GM23248 (cell line): ENCODE measurements at regions not wholly inside any gene's neighbourhood (a gene's known extent, or its start where the extent isn't known, plus 50 kb on each side); places are given as distances from the start of the nearest gene placed in this dataset.

ENCODE experiments used
- DNase-seq: peaks from one replicate; pipeline ENCODE4 v3.0.0-alpha.2; 2015
- H2AFZ ChIP-seq: fragments of 200-600 bp; sonication (generic); 2 replicates; pipeline ENCODE4 v1.6.1; 2016; ENCODE audit warnings: antibody characterized with exemption
- H3F3A ChIP-seq: fragments of 200-600 bp; sonication (generic); 2 replicates; pipeline ENCODE4 v1.6.1; 2016; ENCODE audit warnings: mild to moderate bottlenecking, antibody characterized with exemption, mixed run types; ENCODE audit not compliant: insufficient read depth
- H3K27ac ChIP-seq: fragments of 200-600 bp; sonication (generic); 2 replicates; pipeline ENCODE4 v1.5.1; 2016; ENCODE audit warnings: mild to moderate bottlenecking
- H3K27me3 ChIP-seq: fragments of 200-600 bp; sonication (generic); replicated peaks from 2 replicates; pipeline ENCODE4 v1.6.1; 2016; ENCODE audit warnings: mild to moderate bottlenecking; ENCODE audit not compliant: insufficient read depth
- H3K36me3 ChIP-seq: fragments of 200-600 bp; sonication (generic); 2 replicates; pipeline ENCODE4 v1.6.1; 2016; ENCODE audit warnings: low read depth, mild to moderate bottlenecking
- H3K4me1 ChIP-seq: fragments of 200-600 bp; sonication (generic); 2 replicates; pipeline ENCODE4 v1.6.1; 2016; ENCODE audit warnings: mild to moderate bottlenecking; ENCODE audit not compliant: insufficient read depth
- H3K4me2 ChIP-seq: fragments of 200-600 bp; sonication (generic); one replicate; pipeline ENCODE4 v1.6.1; 2016; ENCODE audit warnings: mild to moderate bottlenecking; ENCODE audit not compliant: unreplicated experiment
- H3K4me3 ChIP-seq: fragments of 200-600 bp; sonication (generic); 2 replicates; pipeline ENCODE4 v1.5.1; 2016; ENCODE audit warnings: mild to moderate bottlenecking
- H3K79me2 ChIP-seq: fragments of 200-600 bp; sonication (generic); 2 replicates; pipeline ENCODE4 v1.6.1; 2016; ENCODE audit warnings: mild to moderate bottlenecking; ENCODE audit not compliant: insufficient read depth
- H3K9ac ChIP-seq: fragments of 200-600 bp; sonication (generic); 2 replicates; pipeline ENCODE4 v1.6.1; 2016; ENCODE audit warnings: mild to moderate bottlenecking
- H3K9me2 ChIP-seq: fragments of 200-600 bp; sonication (generic); 2 replicates; pipeline ENCODE4 v1.6.1; 2016; ENCODE audit warnings: mixed run types, mild to moderate bottlenecking, moderate library complexity; ENCODE audit not compliant: insufficient read depth
- H3K9me3 ChIP-seq: fragments of 200-600 bp; sonication (generic); one replicate; pipeline ENCODE4 v1.6.1; 2017; ENCODE audit warnings: low read depth
- H4K20me1 ChIP-seq: fragments of 200-600 bp; sonication (generic); 2 replicates; pipeline ENCODE4 v1.6.0; 2016; ENCODE audit not compliant: insufficient read depth
- EZH2 ChIP-seq: fragments of 200-600 bp; sonication (generic); IDR thresholded peaks from 2 replicates; pipeline ENCODE4 v1.6.1; 2018; ENCODE audit warnings: antibody characterized with exemption, mild to moderate bottlenecking; ENCODE audit not compliant: insufficient read depth, poor library complexity, severe bottlenecking
- EZH2phosphoT487 ChIP-seq: fragments of 200-600 bp; sonication (generic); IDR thresholded peaks from 2 replicates; pipeline ENCODE4 v1.6.1; 2018; ENCODE audit warnings: antibody characterized with exemption, moderate library complexity, mild to moderate bottlenecking, low read depth; ENCODE audit not compliant: insufficient read depth
- WGBS, 2 experiments: methylation state at CpG; one replicate each; pipeline ENCODE4 v1.1.6; 2015 to 2017; ENCODE audit warnings: low lambda C conversion rate in 2 of 2, low coverage in 1 of 2; ENCODE audit errors: missing lambda C conversion rate in 2 of 2; 5-methylcytosine and 5-hydroxymethylcytosine counted together
- in situ Hi-C: fragments of 300-500 bp; cut with MboI; formaldehyde crosslinking; loops from 2 replicates; pipeline ENCODE4 v1.15.0; 2020

GRCh38 chr6:130749402-130749801, 77.8 kb upstream of the SMLR1 start:
- Histone ChIP-seq H3K27ac (no peak overlapping the region), H4K20me1 (no peaks in the 10 kb centered on the region), H2AFZ (no peak overlapping the region), H3F3A (no peaks in the 10 kb centered on the region), H3K79me2 (no peaks in the 10 kb centered on the region), H3K27me3 (no peaks in the 10 kb centered on the region), H3K4me3 (no peak overlapping the region), H3K4me2 (no peak overlapping the region), H3K4me1 (peaks cover 7% of the 10 kb centered on the region; the same call in 1 of the 2 replicates), H3K9me2 (no peaks in the 10 kb centered on the region), H3K9me3 (no peaks in the 10 kb centered on the region), H3K9ac (no peak overlapping the region), H3K36me3 (no peaks in the 10 kb centered on the region)
- in situ Hi-C loops = no loop called here
- no peak for DNase-seq
- TF ChIP-seq EZH2 (no peak), EZH2phosphoT487 (no peak)
- 88 to 92% methylated on average over 3 of the region's 3 CpGs for WGBS, 2 experiments

GRCh38 chr6:130752267-130752666, 74.9 kb upstream of the SMLR1 start:
- TF ChIP-seq EZH2phosphoT487 (no peak), EZH2 (no peak)
- no peak overlapping the region for H3K4me2 ChIP-seq
- no peaks in the 10 kb centered on the region for H3K9me3 ChIP-seq
- no peaks in the 10 kb centered on the region for H3K27me3 ChIP-seq
- H3F3A ChIP-seq = no peaks in the 10 kb centered on the region
- H4K20me1 ChIP-seq = no peaks in the 10 kb centered on the region
- H3K4me1 ChIP-seq = peaks cover 7% of the 10 kb centered on the region; the same call in 1 of the 2 replicates
- WGBS, 2 experiments = 84 to 92% methylated on average over 3 of the region's 3 CpGs
- no peaks in the 10 kb centered on the region for H3K36me3 ChIP-seq
- no peak overlapping the region for H2AFZ ChIP-seq
- peak; percentile 35 for DNase-seq
- no peak overlapping the region for H3K4me3 ChIP-seq
- no peak overlapping the region for H3K27ac ChIP-seq
- in situ Hi-C loops = no loop called here
- no peak overlapping the region for H3K9ac ChIP-seq
- H3K79me2 ChIP-seq = no peaks in the 10 kb centered on the region
- no peaks in the 10 kb centered on the region for H3K9me2 ChIP-seq

GRCh38 chr6:130754786-130755367, 72.3 kb upstream of the SMLR1 start:
- in situ Hi-C loops = no loop called here
- H3K9me3 ChIP-seq = no peaks in the 10 kb centered on the region
- 91 to 92% methylated on average over 3 of the region's 3 CpGs for WGBS, 2 experiments

GRCh38 chr6:130755368-130756034, 71.7 kb upstream of the SMLR1 start:
- no peak overlapping the region for H3K4me2 ChIP-seq
- H3K27ac ChIP-seq = no peak overlapping the region
- peaks cover 7% of the 10 kb centered on the region; the same call in 1 of the 2 replicates for H3K4me1 ChIP-seq
- WGBS, 2 experiments = 51 to 59% methylated on average over 5 of the region's 5 CpGs
- no peaks in the 10 kb centered on the region for H4K20me1 ChIP-seq
- H3K4me3 ChIP-seq = no peak overlapping the region
- TF ChIP-seq EZH2phosphoT487 (no peak), EZH2 (no peak)
- no peak overlapping the region for H2AFZ ChIP-seq
- H3K9me3 ChIP-seq = no peaks in the 10 kb centered on the region
- H3F3A ChIP-seq = no peaks in the 10 kb centered on the region
- no peak overlapping the region for H3K9ac ChIP-seq
- no peaks in the 10 kb centered on the region for H3K27me3 ChIP-seq
- no peaks in the 10 kb centered on the region for H3K36me3 ChIP-seq
- in situ Hi-C loops = no loop called here
- no peaks in the 10 kb centered on the region for H3K9me2 ChIP-seq
- H3K79me2 ChIP-seq = no peaks in the 10 kb centered on the region
- no peak for DNase-seq

More at GRCh38 chr6:130754786-130755367, 72.3 kb upstream of the SMLR1 start:
- no peaks in the 10 kb centered on the region for H3K27me3 ChIP-seq
- H3K4me3 ChIP-seq = no peak overlapping the region
- no peak overlapping the region for H3K9ac ChIP-seq
- H3K79me2 ChIP-seq = no peaks in the 10 kb centered on the region
- H2AFZ ChIP-seq = no peak overlapping the region
- no peaks in the 10 kb centered on the region for H3F3A ChIP-seq
- DNase-seq = no peak
- no peak for TF ChIP-seq EZH2phosphoT487
- H3K27ac ChIP-seq = no peak overlapping the region
- peaks cover 7% of the 10 kb centered on the region; the same call in 1 of the 2 replicates for H3K4me1 ChIP-seq
- no peak overlapping the region for H3K4me2 ChIP-seq
- no peaks in the 10 kb centered on the region for H3K36me3 ChIP-seq
- H3K9me2 ChIP-seq = no peaks in the 10 kb centered on the region
- no peaks in the 10 kb centered on the region for H4K20me1 ChIP-seq
